ENCODE measurements at regions not wholly inside any gene's neighbourhood (a gene's known extent, or its start where the extent isn't known, plus 50 kb on each side); places are given as distances from the start of the nearest gene placed in this dataset.

GRCh38 chr5:4980201-4980600 is 159.9 kb upstream of the ADAMTS16 start:
- no peak for TF ChIP-seq POLR2AphosphoS5 (IDR thresholded peaks at IDR 0.05; ENCODE audit: insufficient read depth in 1 of 2, low read depth in 1 of 2)
- TF ChIP-seq CTCF (IDR thresholded peaks at IDR 0.05) = no peak
- TF ChIP-seq POLR2A (IDR thresholded peaks at IDR 0.05) = no peak
